ENCODE measurements at regions not wholly inside any gene's neighbourhood (a gene's known extent, or its start where the extent isn't known, plus 50 kb on each side); places are given as distances from the start of the nearest gene placed in this dataset.
A peak's percentile ranks its signal among the peaks of the same experiment; 100 is the strongest.

DNA sequence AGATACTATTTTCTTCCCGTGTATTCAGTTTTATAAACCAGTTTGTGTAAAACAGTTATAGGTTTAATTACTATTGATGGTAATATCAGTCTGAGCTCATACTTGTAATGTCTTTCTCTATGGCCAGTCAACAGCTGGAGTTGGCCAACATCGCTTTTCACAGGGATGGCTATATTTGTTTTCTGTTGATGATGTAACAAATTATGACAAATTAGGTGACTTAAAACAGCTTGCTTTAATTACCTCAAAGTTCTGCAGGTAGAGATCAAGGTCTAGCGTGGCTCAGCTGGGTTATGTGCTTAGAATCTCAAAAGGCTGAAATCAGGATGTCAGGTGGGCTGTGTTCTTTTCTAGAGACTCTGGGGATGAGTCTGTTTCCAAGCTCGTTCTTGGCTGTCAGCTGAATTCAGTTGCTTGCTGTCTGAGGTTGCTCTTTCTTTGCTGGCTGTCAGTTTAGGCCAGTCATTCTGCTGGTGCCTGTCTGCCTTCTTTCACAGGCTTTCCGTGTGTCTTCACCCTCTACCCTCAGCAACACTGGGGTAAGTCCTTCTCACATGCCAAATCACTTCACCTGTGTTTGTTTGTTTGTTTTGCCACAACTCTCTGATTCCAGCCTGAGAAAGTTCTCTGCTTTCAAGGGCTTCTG, 370.2 kb upstream of the E2F7 start:
- no peaks in the 10 kb centered on the region for H3K27me3 Mint-ChIP-seq
- peak overlapping the region in 1 of 7 donors; percentile 74 for H3K27ac Mint-ChIP-seq

DNA sequence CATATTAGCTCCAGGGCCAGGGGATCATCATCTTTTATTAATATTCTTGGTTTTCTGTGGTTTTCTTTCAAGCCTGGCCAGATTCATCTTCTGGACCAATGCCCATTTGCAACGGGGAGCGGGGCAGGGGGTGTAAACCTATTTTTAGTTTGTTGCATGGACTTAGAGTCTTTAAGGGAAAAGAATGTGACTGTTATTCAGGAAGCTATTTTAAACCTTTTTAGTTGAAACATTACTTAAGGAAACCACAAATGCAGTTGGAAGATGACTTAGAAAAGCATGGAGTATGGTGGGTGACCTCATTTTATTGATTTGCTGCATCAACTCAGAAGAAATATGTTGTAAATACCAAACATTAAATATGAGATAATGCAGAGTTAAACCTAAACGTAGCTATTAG, 368.4 kb upstream of the E2F7 start:
- Histone ChIP-seq H3K4me3 (ENCODE audit: low read length in 2 of 2) (no peak overlapping the region), H3K9me3 (ENCODE audit: control insufficient read depth in 1 of 2, low read length in 2 of 2) (no peaks in the 10 kb centered on the region), H3K4me1 (ENCODE audit: insufficient read depth, low read length) (no peaks in the 10 kb centered on the region), H3K27ac (ENCODE audit: low read depth, low read length) (no peak overlapping the region), H3K36me3 (ENCODE audit: insufficient read depth, low read length) (no peaks in the 10 kb centered on the region), H3K27me3 (ENCODE audit: insufficient read depth, low read length) (no peaks in the 10 kb centered on the region)
- CTCF ChIA-PET (ENCODE audit: partially characterized antibody), result no interaction called here
- Mint-ChIP-seq H3K36me3 (no peaks in the 10 kb centered on the region), H3K27me3 (no peaks in the 10 kb centered on the region), H3K4me3 (no peak overlapping the region), H3K9me3 (peaks cover 0 to 3% (median 0%) of the 10 kb centered on the region in 8 donors), H3K4me1 (no peaks in the 10 kb centered on the region), H3K27ac (no peak overlapping the region)
- POLR2A ChIA-PET (ENCODE audit: partially characterized antibody), result no interaction called here
- DNase-seq, result no peak
- intact Hi-C loops (cut with micrococcal nuclease), result no loop called here

More for the DNA sequence above, 370.2 kb upstream of the E2F7 start:
- H3K9me3 ChIP-seq (ENCODE audit: control insufficient read depth in 1 of 2, low read length in 2 of 2), result no peaks in the 10 kb centered on the region
- Mint-ChIP-seq H3K36me3 (no peaks in the 10 kb centered on the region), H3K4me1 (no peaks in the 10 kb centered on the region), H3K9me3 (peaks cover 0 to 3% (median 0%) of the 10 kb centered on the region in 8 donors), H3K4me3 (no peak overlapping the region)
- ChIA-PET CTCF (ENCODE audit: partially characterized antibody) (no interaction called here), POLR2A (ENCODE audit: partially characterized antibody) (no interaction called here)
- no peak overlapping the region for H3K4me3 ChIP-seq (ENCODE audit: low read length in 2 of 2)
- no peak for DNase-seq
- H3K27ac ChIP-seq (ENCODE audit: low read depth, low read length), result no peak overlapping the region
- no peaks in the 10 kb centered on the region for H3K36me3 ChIP-seq (ENCODE audit: insufficient read depth, low read length)
- intact Hi-C loops (cut with micrococcal nuclease), result no loop called here
- H3K4me1 ChIP-seq (ENCODE audit: insufficient read depth, low read length), result no peaks in the 10 kb centered on the region
- H3K27me3 ChIP-seq (ENCODE audit: insufficient read depth, low read length), result no peaks in the 10 kb centered on the region

DNA sequence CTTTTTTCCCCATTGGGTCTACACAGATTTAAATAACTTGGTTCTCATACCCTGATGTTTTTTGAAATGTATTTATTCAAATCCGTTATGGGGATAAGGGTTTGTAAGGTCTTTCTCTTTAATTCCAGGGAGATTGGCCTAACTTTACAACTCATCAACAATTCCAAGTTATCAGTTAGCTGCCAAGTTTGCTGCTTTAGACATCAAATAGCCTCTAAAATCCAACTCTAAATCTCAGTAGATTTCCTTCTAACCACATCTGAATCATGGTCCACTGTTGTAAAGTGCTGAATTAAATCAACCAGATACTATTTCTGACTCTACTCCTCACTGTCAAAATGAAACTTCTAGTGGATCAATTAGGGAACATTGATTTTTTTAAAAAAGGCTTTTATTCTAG, 364.1 kb upstream of the E2F7 start:
- CTCF ChIA-PET (ENCODE audit: partially characterized antibody), result no interaction called here
- H3K4me1 Mint-ChIP-seq, result no peaks in the 10 kb centered on the region
- intact Hi-C loops (cut with micrococcal nuclease), result no loop called here

DNA sequence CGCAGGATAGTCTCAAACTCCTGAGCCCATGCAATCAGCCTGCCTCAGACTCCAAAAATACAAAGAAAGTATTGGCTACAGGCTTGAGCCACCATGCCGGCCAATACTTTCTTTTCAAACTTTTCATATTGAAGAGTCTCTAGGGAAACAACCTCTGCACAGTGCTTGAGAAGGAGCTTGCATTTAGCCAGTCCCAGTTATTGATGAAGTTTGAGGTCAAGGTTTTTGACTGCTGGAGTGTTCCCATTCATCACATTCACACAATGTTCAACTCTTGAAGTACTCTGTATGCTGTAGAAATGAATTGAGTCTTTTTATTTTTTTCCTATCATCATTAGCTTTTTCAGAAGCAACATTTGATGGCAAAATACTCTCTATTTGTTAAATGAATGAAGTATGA, 355.8 kb upstream of the E2F7 start:
- no peak overlapping the region for H3K4me3 Mint-ChIP-seq
- no peaks in the 10 kb centered on the region for H3K27me3 Mint-ChIP-seq
- intact Hi-C loops (cut with micrococcal nuclease), result no loop called here
- DNase-seq, result no peak
- no peaks in the 10 kb centered on the region for H3K9me3 ChIP-seq (ENCODE audit: control insufficient read depth in 1 of 2, low read length in 2 of 2)
- CTCF ChIA-PET (ENCODE audit: partially characterized antibody), result no interaction called here
- H3K27ac Mint-ChIP-seq, result no peak overlapping the region
- H3K4me1 Mint-ChIP-seq, result no peaks in the 10 kb centered on the region
- H3K27me3 ChIP-seq (ENCODE audit: insufficient read depth, low read length), result no peaks in the 10 kb centered on the region
- POLR2A ChIA-PET (ENCODE audit: partially characterized antibody), result no interaction called here
- no peak overlapping the region for H3K4me3 ChIP-seq (ENCODE audit: low read length in 2 of 2)
- H3K36me3 ChIP-seq (ENCODE audit: insufficient read depth, low read length), result no peaks in the 10 kb centered on the region
- H3K36me3 Mint-ChIP-seq, result no peaks in the 10 kb centered on the region
- no peaks in the 10 kb centered on the region for H3K4me1 ChIP-seq (ENCODE audit: insufficient read depth, low read length)
- H3K27ac ChIP-seq (ENCODE audit: low read depth, low read length), result no peak overlapping the region
- H3K9me3 Mint-ChIP-seq, result peaks cover 0 to 19% (median 4%) of the 10 kb centered on the region in 8 donors

More for the DNA sequence above, 364.1 kb upstream of the E2F7 start:
- no peaks in the 10 kb centered on the region for H3K27me3 Mint-ChIP-seq
- H3K4me3 ChIP-seq (ENCODE audit: low read length in 2 of 2), result no peak overlapping the region
- H3K27ac ChIP-seq (ENCODE audit: low read depth, low read length), result no peak overlapping the region
- peaks cover 0 to 13% (median 7%) of the 10 kb centered on the region in 8 donors for H3K9me3 Mint-ChIP-seq
- H3K4me3 Mint-ChIP-seq, result no peak overlapping the region
- H3K9me3 ChIP-seq (ENCODE audit: control insufficient read depth in 1 of 2, low read length in 2 of 2), result no peaks in the 10 kb centered on the region
- H3K27me3 ChIP-seq (ENCODE audit: insufficient read depth, low read length), result no peaks in the 10 kb centered on the region
- no peaks in the 10 kb centered on the region for H3K36me3 ChIP-seq (ENCODE audit: insufficient read depth, low read length)
- no peak for DNase-seq
- no peaks in the 10 kb centered on the region for H3K4me1 ChIP-seq (ENCODE audit: insufficient read depth, low read length)
- no peaks in the 10 kb centered on the region for H3K36me3 Mint-ChIP-seq
- POLR2A ChIA-PET (ENCODE audit: partially characterized antibody), result no interaction called here
- H3K27ac Mint-ChIP-seq, result no peak overlapping the region

DNA sequence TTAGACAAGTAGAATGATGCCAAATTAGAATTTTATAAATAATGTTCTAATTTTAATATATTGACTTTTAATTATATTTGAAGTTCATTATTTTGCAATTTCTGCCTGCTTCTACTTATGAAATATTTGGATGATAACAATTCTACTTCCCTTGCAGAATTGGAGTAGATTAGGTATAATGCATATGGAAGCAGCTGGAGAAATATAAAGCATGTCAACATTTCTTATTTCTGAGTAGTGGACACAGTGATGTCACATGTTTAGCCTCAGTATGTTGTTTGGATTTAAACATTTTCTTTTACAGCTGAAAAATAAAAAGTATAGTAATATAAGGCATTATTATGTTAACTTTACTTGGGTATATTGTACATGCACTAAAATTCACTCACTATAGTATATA, 344.2 kb upstream of the E2F7 start:
- H3K9me3 ChIP-seq (ENCODE audit: control insufficient read depth in 1 of 2, low read length in 2 of 2), result no peaks in the 10 kb centered on the region
- no peaks in the 10 kb centered on the region for H3K4me1 Mint-ChIP-seq
- no peaks in the 10 kb centered on the region for H3K27me3 ChIP-seq (ENCODE audit: insufficient read depth, low read length)
- ChIA-PET POLR2A (ENCODE audit: partially characterized antibody) (no interaction called here), CTCF (ENCODE audit: partially characterized antibody) (no interaction called here)
- no peaks in the 10 kb centered on the region for H3K27me3 Mint-ChIP-seq
- no peaks in the 10 kb centered on the region for H3K36me3 Mint-ChIP-seq
- H3K9me3 Mint-ChIP-seq, result peaks cover 0 to 5% (median 0%) of the 10 kb centered on the region in 8 donors
- intact Hi-C loops (cut with micrococcal nuclease), result no loop called here
- H3K27ac ChIP-seq (ENCODE audit: low read depth, low read length), result no peak overlapping the region
- H3K27ac Mint-ChIP-seq, result no peak overlapping the region
- H3K36me3 ChIP-seq (ENCODE audit: insufficient read depth, low read length), result no peaks in the 10 kb centered on the region
- H3K4me3 Mint-ChIP-seq, result no peak overlapping the region
- no peak overlapping the region for H3K4me3 ChIP-seq (ENCODE audit: low read length in 2 of 2)
- no peaks in the 10 kb centered on the region for H3K4me1 ChIP-seq (ENCODE audit: insufficient read depth, low read length)
- DNase-seq, result no peak

DNA sequence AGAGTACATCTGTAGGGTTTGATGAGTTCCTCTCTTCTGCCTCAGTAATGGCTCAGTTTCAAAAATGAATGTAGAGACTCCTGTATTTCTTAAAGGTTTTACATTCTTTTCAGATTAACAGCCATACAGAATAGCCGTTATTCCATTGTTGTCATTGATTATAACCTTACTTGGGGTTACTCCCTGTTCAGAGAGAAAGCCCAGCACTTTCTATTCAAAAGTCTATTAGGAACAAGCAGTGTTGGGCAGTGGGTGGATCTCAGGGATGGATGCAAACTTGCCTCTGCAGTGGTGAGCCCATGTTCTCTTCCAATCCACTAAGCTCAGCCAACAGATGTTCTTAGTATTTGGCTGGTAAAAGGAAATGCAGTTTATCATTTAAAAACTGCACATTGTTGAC, 342.6 kb upstream of the E2F7 start:
- CTCF ChIA-PET (ENCODE audit: partially characterized antibody), result no interaction called here
- no peaks in the 10 kb centered on the region for H3K27me3 Mint-ChIP-seq
- DNase-seq, result no peak
- H3K4me1 Mint-ChIP-seq, result no peaks in the 10 kb centered on the region
- H3K36me3 ChIP-seq (ENCODE audit: insufficient read depth, low read length), result no peaks in the 10 kb centered on the region
- H3K27ac ChIP-seq (ENCODE audit: low read depth, low read length), result no peak overlapping the region
- no peaks in the 10 kb centered on the region for H3K9me3 ChIP-seq (ENCODE audit: control insufficient read depth in 1 of 2, low read length in 2 of 2)
- peaks cover 0 to 5% (median 0%) of the 10 kb centered on the region in 8 donors for H3K9me3 Mint-ChIP-seq
- POLR2A ChIA-PET (ENCODE audit: partially characterized antibody), result no interaction called here
- no peaks in the 10 kb centered on the region for H3K4me1 ChIP-seq (ENCODE audit: insufficient read depth, low read length)
- H3K4me3 Mint-ChIP-seq, result no peak overlapping the region
- H3K36me3 Mint-ChIP-seq, result no peaks in the 10 kb centered on the region
- H3K27me3 ChIP-seq (ENCODE audit: insufficient read depth, low read length), result no peaks in the 10 kb centered on the region
- H3K27ac Mint-ChIP-seq, result peak overlapping the region in 1 of 7 donors; percentile 19
- no peak overlapping the region for H3K4me3 ChIP-seq (ENCODE audit: low read length in 2 of 2)
- intact Hi-C loops (cut with micrococcal nuclease), result no loop called here

DNA sequence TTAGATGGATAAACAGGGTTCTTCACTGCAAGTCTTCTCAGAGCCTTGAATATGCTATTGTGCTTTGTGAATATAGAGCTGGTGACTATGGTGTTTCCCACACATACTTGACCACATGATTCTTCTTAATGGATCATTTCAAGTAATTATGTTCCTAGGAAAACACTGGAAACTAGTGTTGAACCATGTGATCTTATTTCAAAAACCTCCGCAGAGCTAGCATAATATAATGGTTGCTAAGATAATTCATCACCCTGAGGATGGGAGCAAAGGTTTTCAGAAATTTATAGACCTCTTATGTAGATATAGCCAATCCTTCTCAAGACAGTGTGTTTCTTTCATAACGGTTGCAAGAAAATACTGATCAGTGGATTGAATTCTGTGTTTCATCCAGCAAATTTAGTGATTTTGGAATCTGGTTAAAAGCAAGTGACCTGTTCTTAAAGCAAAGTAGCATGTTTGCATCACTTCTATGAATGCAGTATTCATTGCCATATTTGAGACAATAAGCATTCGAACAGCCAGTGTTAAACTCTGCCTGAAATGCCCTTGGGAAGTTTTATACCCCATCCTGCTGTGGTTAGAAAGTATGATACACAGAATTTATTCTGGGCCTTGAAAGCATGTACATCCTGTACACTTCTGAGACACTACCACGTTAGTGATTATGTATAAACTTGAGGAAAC, 341.0 kb upstream of the E2F7 start:
- Mint-ChIP-seq H3K4me3 (no peak overlapping the region), H3K36me3 (no peaks in the 10 kb centered on the region), H3K27me3 (no peaks in the 10 kb centered on the region), H3K27ac (no peak overlapping the region), H3K4me1 (no peaks in the 10 kb centered on the region), H3K9me3 (peaks cover 0 to 3% (median 0%) of the 10 kb centered on the region in 8 donors)
- Histone ChIP-seq H3K27ac (ENCODE audit: low read depth, low read length) (no peak overlapping the region), H3K36me3 (ENCODE audit: insufficient read depth, low read length) (no peaks in the 10 kb centered on the region), H3K4me1 (ENCODE audit: insufficient read depth, low read length) (no peaks in the 10 kb centered on the region), H3K4me3 (ENCODE audit: low read length in 2 of 2) (no peak overlapping the region), H3K27me3 (ENCODE audit: insufficient read depth, low read length) (no peaks in the 10 kb centered on the region), H3K9me3 (ENCODE audit: control insufficient read depth in 1 of 2, low read length in 2 of 2) (no peaks in the 10 kb centered on the region)
- intact Hi-C loops (cut with micrococcal nuclease), result no loop called here
- no peak for DNase-seq
- CTCF ChIA-PET (ENCODE audit: partially characterized antibody), result no interaction called here
- POLR2A ChIA-PET (ENCODE audit: partially characterized antibody), result no interaction called here
